Caco-2 (cell line): ENCODE measurements at regions not wholly inside any gene's neighbourhood (a gene's known extent, or its start where the extent isn't known, plus 50 kb on each side); places are given as distances from the start of the nearest gene placed in this dataset.

ENCODE experiments used
- BruUV-seq: library from RNA; stranded (reverse); fragments of 400-500 nt; replicated peaks from 2 replicates; lab custom pipeline; 2021; lab: Mats Ljungman, UMichigan
- CTCF ChIA-PET: fragments of 300-600 bp; sonication (Branson Sonifier 250); formaldehyde crosslinking; loops from one replicate; lab custom pipeline; 2022; ENCODE audit warnings: antibody characterized with exemption; lab: Charles Lee
- POLR2A ChIA-PET: fragments of 300-600 bp; sonication (Branson Sonifier 250); formaldehyde crosslinking; loops from one replicate; lab custom pipeline; 2022; ENCODE audit warnings: antibody characterized with exemption; lab: Charles Lee
- DNase-seq, 2 experiments: peaks; one replicate each; pipeline versions ENCODE4 v3.0.0 to v3.0.0-alpha.2; 2020 to 2022
- H3K27me3 ChIP-seq: replicated peaks from 2 replicates; pipeline ENCODE4 v1.6.0; 2011; ENCODE audit warnings: low read length; ENCODE audit not compliant: control insufficient read depth, insufficient read depth
- H3K36me3 ChIP-seq: 2 replicates; pipeline ENCODE4 v1.5.1; 2011; ENCODE audit warnings: low read length; ENCODE audit not compliant: control insufficient read depth, insufficient read depth
- H3K4me1 ChIP-seq: fragments of 250-450 bp; sonication (Bioruptor Pico); 2 replicates; pipeline ENCODE4 v1.5.1; 2020; ENCODE audit warnings: mild to moderate bottlenecking
- H3K4me3 ChIP-seq: 2 replicates; pipeline ENCODE4 v1.5.1; 2011; ENCODE audit warnings: low read depth, mild to moderate bottlenecking, control low read depth, low read length
- H3K9me3 ChIP-seq: fragments of 250-450 bp; sonication (Bioruptor Pico); 2 replicates; pipeline ENCODE4 v1.5.1; 2020; ENCODE audit warnings: mild to moderate bottlenecking, moderate library complexity
- H3K27ac Mint-ChIP-seq: one replicate; pipeline ENCODE4 v1.8.0; 2022; ENCODE audit warnings: mixed read lengths; ENCODE audit not compliant: unreplicated experiment
- H3K27me3 Mint-ChIP-seq: one replicate; pipeline ENCODE4 v1.8.0; 2022; ENCODE audit warnings: mixed read lengths; ENCODE audit not compliant: insufficient read depth, unreplicated experiment
- H3K36me3 Mint-ChIP-seq: one replicate; pipeline ENCODE4 v1.8.0; 2022; ENCODE audit warnings: mild to moderate bottlenecking, mixed read lengths; ENCODE audit not compliant: insufficient read depth, unreplicated experiment
- H3K4me1 Mint-ChIP-seq: one replicate; pipeline ENCODE4 v1.8.0; 2022; ENCODE audit warnings: low read depth, mixed read lengths; ENCODE audit not compliant: unreplicated experiment
- H3K4me3 Mint-ChIP-seq: one replicate; pipeline ENCODE4 v1.8.0; 2022; ENCODE audit warnings: mild to moderate bottlenecking, moderate library complexity, mixed read lengths; ENCODE audit not compliant: unreplicated experiment
- H3K9me3 Mint-ChIP-seq: one replicate; pipeline ENCODE4 v1.8.0; 2022; ENCODE audit warnings: mixed read lengths; ENCODE audit not compliant: unreplicated experiment
- CTCF ChIP-seq, 2 experiments: fragments of 200-600 bp in 1 of 2; IDR thresholded peaks; 1 replicate in 1 of 2; 2 replicates in 1 of 2; pipeline versions ENCODE4 v1.5.1 to v1.8.0; 2011 to 2022; ENCODE audit warnings: antibody characterized with exemption in 1 of 2, control low read depth in 1 of 2, inconsistent platforms in 1 of 2, low read depth in 1 of 2, low read length in 1 of 2, mild to moderate bottlenecking in 1 of 2, moderate library complexity in 1 of 2; ENCODE audit not compliant: insufficient read depth in 1 of 2, severe bottlenecking in 1 of 2, unreplicated experiment in 1 of 2
- intact Hi-C: fragments of 100-400 bp; cut with micrococcal nuclease; formaldehyde crosslinking; loops from one replicate; pipeline ENCODE4 v1.10.0; 2022; ENCODE audit not compliant: unreplicated experiment

GRCh38 chr9:675697-676370 lies 165.7 kb upstream of the DMRT1 start:
- CTCF ChIA-PET = no interaction called here
- no peaks in the 10 kb centered on the region for H3K9me3 Mint-ChIP-seq

GRCh38 chr9:676780-677438 lies 164.6 kb upstream of the DMRT1 start:
- H3K27me3 ChIP-seq = no peaks in the 10 kb centered on the region
- no peak overlapping the region for H3K27ac Mint-ChIP-seq
- peak overlapping the region; percentile 20 for H3K4me3 Mint-ChIP-seq
- intact Hi-C loops = no loop called here
- ChIA-PET CTCF (no interaction called here), POLR2A (no interaction called here)
- H3K9me3 Mint-ChIP-seq = no peaks in the 10 kb centered on the region
- DNase-seq = no peak
- no peak for TF ChIP-seq CTCF (IDR thresholded peaks at IDR 0.05; ENCODE audit: insufficient read depth in 1 of 2, low read depth in 1 of 2, low read length in 1 of 2, severe bottlenecking in 1 of 2, unreplicated experiment in 1 of 2)
- peaks cover 12% of the 10 kb centered on the region for H3K36me3 Mint-ChIP-seq
- H3K9me3 ChIP-seq = no peaks in the 10 kb centered on the region
- no TSS peak for BruUV-seq
- no peaks in the 10 kb centered on the region for H3K27me3 Mint-ChIP-seq
- peaks cover 61% of the 10 kb centered on the region for H3K4me1 ChIP-seq
- peaks cover 17% of the 10 kb centered on the region for H3K4me1 Mint-ChIP-seq
- no peak overlapping the region for H3K4me3 ChIP-seq
- H3K36me3 ChIP-seq = no peaks in the 10 kb centered on the region

More at GRCh38 chr9:675697-676370, 165.7 kb upstream of the DMRT1 start:
- peaks cover 12% of the 10 kb centered on the region for H3K36me3 Mint-ChIP-seq
- intact Hi-C loops = no loop called here
- H3K4me3 Mint-ChIP-seq = no peak overlapping the region
- Histone ChIP-seq H3K9me3 (no peaks in the 10 kb centered on the region), H3K36me3 (no peaks in the 10 kb centered on the region), H3K4me3 (no peak overlapping the region), H3K4me1 (peaks cover 55% of the 10 kb centered on the region), H3K27me3 (no peaks in the 10 kb centered on the region)
- BruUV-seq = no TSS peak
- DNase-seq = no peak
- TF ChIP-seq CTCF (IDR thresholded peaks at IDR 0.05; ENCODE audit: insufficient read depth in 1 of 2, low read depth in 1 of 2, low read length in 1 of 2, severe bottlenecking in 1 of 2, unreplicated experiment in 1 of 2) = no peak
- no peak overlapping the region for H3K27ac Mint-ChIP-seq
- POLR2A ChIA-PET = no interaction called here
- peaks cover 17% of the 10 kb centered on the region for H3K4me1 Mint-ChIP-seq
- H3K27me3 Mint-ChIP-seq = no peaks in the 10 kb centered on the region

- Histone ChIP-seq H3K4me3 (no peak overlapping the region), H3K4me1 (peaks cover 60% of the 10 kb centered on the region), H3K36me3 (no peaks in the 10 kb centered on the region), H3K9me3 (no peaks in the 10 kb centered on the region), H3K27me3 (no peaks in the 10 kb centered on the region)
- DNase-seq = no peak
- H3K36me3 Mint-ChIP-seq = peaks cover 12% of the 10 kb centered on the region
- no peaks in the 10 kb centered on the region for H3K9me3 Mint-ChIP-seq
- ChIA-PET CTCF (no interaction called here), POLR2A (no interaction called here)
- no peaks in the 10 kb centered on the region for H3K27me3 Mint-ChIP-seq
- intact Hi-C loops = no loop called here
- peak overlapping the region; percentile 20 for H3K4me3 Mint-ChIP-seq
- peaks cover 17% of the 10 kb centered on the region for H3K4me1 Mint-ChIP-seq
- no TSS peak for BruUV-seq
- H3K27ac Mint-ChIP-seq = no peak overlapping the region
- no peak for TF ChIP-seq CTCF (IDR thresholded peaks at IDR 0.05; ENCODE audit: insufficient read depth in 1 of 2, low read depth in 1 of 2, low read length in 1 of 2, severe bottlenecking in 1 of 2, unreplicated experiment in 1 of 2)
Observed at GRCh38 chr9:677461-678097, 163.9 kb upstream of the DMRT1 start.
